Left ventricle myocardium superior (tissue), 1 donor: ENCODE measurements at regions not wholly inside any gene's neighbourhood (a gene's known extent, or its start where the extent isn't known, plus 50 kb on each side); places are given as distances from the start of the nearest gene placed in this dataset.

ENCODE experiments used
- ATAC-seq: fragments of 200-7000 bp; cut with Tn5 transposase; one replicate; pipeline ENCODE4 v1.9.1; 2020; ENCODE audit warnings: mild to moderate bottlenecking, moderate library complexity
- DNase-seq: peaks from one replicate; pipeline ENCODE4 v3.0.0-alpha.2; 2020
- intact Hi-C: fragments of 100-400 bp; cut with micrococcal nuclease; formaldehyde crosslinking; loops from one replicate; pipeline ENCODE4 v1.11.0; 2022
- donor health status: DM: no; HTN: yes; CAD: no; lungs with severe emphysema.

DNA sequence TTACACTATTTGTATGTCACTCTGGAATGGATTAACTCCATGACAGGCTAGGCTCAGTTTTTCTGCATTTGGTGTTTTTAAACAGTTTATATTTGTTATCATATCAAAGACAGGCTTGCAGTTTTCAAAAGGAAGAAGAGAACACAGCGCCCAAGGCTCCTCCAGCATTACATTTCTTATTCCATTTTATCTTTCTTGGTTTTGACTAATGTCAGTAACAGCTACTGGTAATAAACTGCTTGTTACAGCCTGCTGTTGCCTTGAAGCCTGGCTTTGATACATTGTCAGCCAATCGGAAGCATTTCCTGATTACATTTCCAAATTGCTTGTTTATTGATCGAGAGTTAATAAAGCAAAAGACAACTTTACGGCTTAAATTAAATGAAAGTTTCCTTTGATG is 166.0 kb upstream of the MDFIC start:
- ATAC-seq (no peak), DNase-seq (no peak)
- intact Hi-C loops, result no loop called here

DNA sequence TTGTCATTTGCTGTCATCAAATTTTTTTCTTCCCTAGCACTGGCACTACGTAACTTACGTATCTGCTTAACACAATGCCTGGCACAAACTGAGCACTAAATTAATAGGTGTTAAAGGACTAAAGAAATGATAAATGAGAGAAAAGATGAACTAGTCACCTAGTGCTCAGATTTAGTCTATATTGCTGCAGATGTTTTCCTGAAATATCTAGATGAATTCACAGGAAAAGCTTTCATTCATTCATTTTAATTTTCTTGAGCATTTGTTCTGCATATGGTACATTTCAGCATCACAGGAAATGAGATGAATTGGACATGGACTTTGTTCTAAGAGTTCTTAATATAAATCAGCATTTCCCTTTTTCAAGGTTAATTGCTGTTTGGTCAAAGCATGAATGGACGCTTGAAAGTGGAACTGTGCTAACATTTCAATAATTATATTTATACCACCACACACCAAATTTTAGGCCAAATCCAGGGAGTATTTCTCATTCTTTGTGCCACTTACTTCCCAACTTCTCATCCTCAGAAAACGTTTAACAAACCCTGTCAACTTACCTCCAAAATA is 163.2 kb upstream of the MDFIC start:
- intact Hi-C loops, result no loop called here
- DNase-seq (no peak), ATAC-seq (no peak)

DNA sequence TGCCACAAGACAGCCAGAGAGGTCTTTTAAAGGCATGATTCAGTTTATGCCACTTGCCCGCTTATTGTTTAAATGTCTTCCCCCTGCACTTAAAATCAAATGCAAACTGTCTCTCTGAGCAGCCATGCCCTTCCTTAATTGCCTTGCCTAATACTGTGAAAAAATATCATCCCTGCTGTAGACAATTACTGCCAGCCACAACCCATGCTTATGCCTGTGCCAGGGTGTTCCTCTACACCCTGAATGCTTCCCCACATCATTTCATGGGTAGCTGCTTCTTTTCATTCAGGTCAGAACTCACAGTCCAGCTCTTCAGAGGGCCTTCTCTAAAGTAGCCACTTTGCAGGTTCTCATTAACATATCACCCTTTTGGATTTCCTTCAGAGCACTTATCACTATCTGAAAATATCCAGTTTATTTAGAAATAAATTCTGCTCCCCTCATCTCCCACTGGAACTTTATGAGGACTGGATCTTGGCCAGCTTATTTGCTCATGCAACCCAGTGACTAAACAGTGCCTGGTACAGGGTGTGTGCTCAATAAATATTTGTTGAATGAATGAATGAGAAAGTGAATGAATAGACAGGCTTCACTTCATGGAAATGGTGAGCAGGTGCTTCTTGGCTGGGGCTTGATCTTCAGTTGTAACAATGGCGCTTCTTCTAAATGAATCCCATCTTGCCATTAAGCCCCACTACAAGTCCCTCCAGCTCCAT is 162.4 kb upstream of the MDFIC start:
- intact Hi-C loops, result no loop called here
- DNase-seq (no peak), ATAC-seq (no peak)

DNA sequence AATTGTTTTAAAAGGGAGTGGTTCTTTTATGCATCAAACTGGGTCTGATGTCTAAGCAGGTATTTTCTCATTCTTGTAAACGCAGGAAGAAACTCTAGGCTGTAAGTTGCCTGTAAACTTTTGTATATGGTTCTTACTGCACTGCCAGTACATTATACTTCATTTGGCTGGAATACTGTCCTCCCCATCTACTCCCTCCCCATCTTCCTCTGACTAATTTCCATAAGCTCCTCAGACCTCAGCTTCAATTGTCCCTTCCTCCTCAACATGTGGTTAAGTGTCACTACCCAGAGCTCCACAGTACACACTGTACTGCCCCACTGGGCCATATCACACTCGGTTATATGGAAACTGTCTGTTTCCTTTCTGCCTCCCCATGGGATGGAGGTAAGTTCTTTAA is 161.4 kb upstream of the MDFIC start:
- intact Hi-C loops, result no loop called here
- ATAC-seq (no peak), DNase-seq (no peak)

DNA sequence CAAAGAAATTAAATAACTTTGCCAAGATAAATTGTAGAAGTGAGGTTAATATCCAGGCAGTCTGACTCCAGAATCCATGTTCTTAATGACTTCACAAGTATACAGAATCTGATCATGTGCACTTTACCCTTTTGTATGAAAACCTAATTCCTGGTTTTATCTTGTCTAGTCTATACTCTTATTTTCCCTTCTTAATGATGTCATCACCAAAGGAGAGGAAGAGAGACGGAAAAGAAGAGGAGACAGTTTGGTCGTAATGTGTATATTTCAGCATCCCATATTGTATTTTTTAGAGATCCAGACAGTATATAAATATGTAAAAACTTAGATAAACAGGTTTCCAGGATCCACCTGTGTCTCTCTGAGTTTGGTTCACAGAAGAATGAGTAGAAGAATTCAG is 159.9 kb upstream of the MDFIC start:
- ATAC-seq (no peak), DNase-seq (no peak)
- intact Hi-C loops, result no loop called here

DNA sequence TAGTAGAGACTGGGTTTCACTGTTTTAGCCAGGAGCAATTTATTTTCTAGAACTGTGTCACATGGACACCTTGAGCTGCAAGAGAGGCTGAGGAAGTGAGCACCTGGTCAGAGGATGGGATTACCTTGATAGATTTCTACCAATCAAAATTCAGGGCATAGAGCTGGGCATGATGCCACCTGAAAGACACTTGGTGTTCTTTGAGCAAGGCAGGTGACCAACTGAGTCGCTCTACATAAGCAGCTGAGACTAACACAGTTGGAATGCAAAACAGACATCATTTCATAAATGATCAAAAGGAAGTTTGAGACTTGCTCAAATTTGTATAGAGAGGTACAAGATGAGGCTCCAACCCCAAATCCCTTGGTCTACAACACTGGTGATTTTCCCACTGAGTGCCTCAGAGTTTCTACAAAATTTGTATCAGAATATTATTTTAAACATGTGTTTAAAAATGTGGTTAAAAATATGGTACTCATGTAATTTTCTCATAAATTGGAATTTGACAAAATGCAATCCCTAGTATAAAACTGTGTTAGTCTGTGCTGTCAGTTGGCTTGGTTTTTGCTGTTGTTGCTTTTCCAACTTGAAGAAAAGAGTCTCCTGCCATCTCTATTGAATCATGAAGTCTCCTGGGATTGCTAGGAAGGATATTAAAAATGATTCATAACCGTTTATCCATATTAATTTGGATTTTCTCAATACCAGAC is 156.4 kb upstream of the MDFIC start:
- DNase-seq (no peak), ATAC-seq (no peak)
- intact Hi-C loops, result no loop called here

DNA sequence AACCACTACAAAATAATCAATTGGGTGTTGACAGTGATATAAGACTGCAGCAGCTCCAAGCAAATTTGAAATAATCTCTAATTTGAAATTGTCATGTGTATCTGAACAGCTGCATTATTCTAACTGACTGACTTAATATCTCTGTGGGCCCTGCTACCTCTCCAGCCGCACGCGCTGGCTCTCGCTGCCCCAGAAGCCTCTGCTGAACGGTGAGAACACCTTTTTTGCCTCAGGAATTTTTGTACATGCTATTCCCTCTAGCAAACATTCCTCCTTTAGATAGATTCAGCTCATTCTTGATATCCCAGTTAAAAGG is 155.9 kb upstream of the MDFIC start:
- no peak for DNase-seq
- intact Hi-C loops, result no loop called here
- ATAC-seq, result no peak

DNA sequence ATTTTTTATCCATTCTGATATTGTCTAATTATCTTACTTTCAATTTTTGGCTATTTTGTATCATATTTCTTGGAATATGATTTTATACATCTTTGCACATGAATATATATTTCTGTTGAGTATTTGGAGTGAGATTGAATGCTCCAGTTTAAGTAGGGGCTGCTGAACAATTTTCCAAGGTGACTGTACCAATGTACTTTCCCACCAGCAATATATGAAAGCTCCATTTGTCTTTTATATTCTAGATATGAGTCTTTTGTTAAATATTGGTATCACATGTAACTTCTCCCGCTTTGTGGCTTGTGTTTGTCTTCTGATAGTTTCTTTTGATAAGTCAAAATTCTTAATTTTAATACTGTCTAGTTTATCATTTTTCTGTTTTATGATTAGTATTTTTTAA is 144.6 kb upstream of the MDFIC start:
- DNase-seq, result no peak
- intact Hi-C loops, result no loop called here
- ATAC-seq, result no peak

DNA sequence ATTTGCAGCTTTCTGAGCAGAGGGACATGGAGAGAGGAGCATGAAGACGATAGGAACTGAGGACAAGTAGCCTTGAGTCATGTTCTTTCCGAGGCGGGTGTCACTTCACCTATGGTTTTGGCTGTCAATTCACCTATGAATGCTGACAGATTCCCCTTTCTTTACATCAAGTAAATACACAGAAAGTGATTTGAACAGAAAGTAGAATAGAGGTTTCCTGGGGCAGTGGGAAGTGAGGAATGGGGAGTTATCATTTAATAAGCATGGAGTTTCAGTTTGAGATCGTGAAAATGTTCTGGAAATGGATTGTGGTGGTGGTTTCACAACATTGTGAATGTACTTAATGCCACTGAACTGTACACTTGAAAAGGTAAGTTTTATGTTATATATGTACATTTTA is 138.4 kb upstream of the MDFIC start:
- ATAC-seq, result no peak
- intact Hi-C loops, result no loop called here
- no peak for DNase-seq

DNA sequence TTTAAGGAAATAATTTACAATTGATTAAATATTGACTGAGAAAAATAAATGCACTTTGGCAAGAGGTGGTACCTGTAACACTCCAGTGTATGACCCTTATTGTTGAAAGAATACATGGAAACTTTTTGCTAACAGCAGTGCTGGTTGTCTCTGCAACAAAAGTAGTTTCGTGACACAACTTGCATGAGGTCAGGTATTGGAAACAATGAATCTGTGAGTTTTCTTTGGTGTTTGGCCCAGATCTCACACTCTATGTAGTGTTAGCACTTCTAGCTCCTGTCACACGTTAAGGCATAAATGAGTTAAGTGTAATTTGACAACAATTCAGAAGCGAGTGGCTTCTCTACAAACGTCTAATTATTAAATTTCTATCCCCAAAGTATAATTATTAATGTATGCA is 137.7 kb upstream of the MDFIC start:
- intact Hi-C loops, result no loop called here
- no peak for ATAC-seq
- no peak for DNase-seq

DNA sequence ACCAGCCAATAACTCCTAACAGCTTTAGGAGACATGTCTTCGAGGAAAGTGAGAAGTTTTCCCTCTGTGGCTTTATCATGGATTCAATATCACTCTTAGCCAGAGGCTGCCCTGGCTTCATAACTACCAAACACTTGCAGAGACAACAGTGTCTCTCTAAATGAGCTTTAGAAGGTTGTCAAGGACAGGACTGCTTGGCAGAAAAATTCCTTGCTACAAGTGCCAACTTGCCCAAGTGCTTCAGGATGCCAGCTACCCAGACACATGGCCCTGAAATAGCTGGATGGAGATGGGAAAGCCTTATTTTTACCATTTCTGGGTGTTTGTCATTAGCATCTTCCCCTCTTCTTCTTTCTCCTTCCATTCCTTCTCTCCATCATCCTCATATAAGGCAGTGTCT is 137.1 kb upstream of the MDFIC start:
- no peak for ATAC-seq
- intact Hi-C loops, result no loop called here
- no peak for DNase-seq

DNA sequence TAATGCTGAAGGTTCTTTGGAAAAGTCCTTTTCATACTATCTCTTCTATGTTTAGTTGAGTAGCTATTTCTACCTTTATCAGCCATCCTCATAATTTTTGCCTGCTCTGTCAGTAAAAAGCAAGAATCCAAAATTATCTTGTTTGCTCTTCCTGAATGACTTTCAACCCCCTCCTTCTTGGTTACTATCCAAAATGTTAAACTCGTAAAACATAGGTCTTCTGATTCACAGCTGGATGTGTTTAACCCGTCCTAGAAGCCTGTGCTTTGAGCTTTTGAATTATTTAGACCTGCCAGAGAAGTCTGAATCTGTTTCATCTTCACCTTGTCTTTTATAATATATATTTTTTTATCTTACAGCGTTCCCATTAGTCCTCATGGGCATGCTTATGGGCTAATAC is 136.4 kb upstream of the MDFIC start:
- no peak for ATAC-seq
- no peak for DNase-seq
- intact Hi-C loops, result no loop called here

DNA sequence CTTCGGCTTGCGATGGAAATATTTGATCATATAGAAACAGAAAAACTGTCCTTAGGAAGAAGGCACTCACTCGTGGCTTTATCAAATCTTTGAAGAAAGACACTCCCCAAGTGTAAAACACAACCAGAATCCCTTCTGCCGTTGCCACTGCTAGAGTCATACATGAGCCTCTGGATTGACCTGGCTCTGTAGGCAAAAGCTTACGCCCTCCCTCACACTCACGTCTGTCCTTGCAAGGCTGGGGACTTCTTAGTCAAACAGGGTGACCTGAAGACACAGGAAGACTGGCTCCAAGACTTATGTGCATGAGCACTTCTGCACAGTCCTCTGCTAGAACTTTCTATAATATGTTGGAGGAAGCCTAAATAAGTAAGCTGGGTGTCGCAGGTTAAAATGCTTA is 135.4 kb upstream of the MDFIC start:
- DNase-seq (no peak), ATAC-seq (no peak)
- intact Hi-C loops, result no loop called here

DNA sequence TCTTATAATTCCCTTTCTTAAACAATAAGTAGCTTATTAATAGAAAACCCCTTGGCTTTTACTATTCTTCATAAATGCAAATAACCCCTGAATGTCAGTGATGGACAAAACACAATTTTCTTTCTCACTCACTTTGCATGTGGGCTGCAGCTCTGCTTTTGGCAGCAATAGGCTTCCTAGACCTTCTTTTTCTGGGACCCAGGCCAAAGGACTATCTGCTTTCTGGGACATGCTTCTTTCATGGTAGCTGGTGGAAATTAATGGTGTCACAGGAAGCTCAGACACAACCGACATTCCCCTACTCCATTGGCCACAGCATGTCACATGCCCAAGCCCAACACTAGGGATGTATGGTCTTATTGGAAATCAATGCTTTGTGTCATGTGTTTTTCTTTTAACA is 134.3 kb upstream of the MDFIC start:
- intact Hi-C loops, result no loop called here
- no peak for ATAC-seq
- no peak for DNase-seq

DNA sequence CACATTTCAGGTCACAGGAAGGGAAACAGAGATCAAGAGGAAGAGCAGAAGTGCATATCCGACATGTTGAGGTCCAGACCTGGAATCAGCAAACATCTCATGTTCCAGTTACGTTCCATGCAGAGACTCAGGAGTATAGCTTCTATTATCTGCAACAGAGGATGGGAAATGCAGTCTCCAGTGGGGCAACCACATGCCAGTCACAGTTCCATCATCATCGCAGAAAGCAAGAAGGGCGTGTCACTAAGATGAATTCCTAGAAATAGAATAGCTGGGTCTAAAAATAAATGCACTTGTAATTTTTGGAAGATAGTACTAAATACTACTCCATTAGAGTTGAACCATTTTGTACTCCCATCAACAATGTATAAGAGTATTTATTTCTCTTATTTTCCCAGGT is 133.2 kb upstream of the MDFIC start:
- DNase-seq (no peak), ATAC-seq (no peak)
- intact Hi-C loops, result no loop called here

DNA sequence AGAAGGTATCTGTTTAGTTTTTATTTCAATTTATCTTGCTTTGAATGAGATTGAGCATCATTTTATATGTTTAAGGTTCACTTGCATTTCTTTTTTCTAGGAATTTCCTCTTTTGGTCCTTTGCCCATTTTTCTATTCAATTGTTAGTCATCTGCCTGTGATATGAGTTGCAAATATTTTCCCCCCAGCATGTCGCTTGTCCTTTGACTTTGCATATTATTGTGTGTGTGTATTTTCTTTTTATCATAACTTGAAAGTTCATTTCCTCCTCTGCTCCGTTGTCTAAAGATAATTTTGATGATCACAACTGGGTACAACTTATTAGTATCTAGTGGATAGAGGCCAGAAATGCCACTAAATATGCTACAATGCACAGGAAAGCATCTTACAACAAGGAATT is 132.7 kb upstream of the MDFIC start:
- ATAC-seq (no peak), DNase-seq (no peak)
- intact Hi-C loops, result no loop called here

DNA sequence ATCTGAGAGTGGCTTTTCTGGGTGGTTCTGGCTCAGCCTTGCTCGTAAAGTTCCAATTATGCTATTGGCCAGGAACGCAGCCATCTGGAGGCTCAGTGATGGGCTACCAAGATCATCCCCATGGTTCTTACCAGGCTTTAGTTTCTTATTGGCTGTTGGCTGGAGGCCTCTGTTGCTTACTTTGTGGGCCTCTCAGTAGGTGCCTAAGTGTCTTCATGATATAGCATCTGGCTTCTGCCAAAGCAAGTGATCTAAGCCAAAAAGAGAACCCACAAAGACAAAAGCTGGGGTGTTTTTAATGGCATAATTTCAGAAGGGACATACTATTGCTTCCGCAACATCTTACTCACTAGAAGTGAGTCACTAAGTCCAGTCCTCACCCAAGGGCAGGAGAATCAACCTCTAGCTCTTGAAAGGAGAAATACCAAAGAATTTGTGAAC is 132.0 kb upstream of the MDFIC start:
- DNase-seq (no peak), ATAC-seq (no peak)
- intact Hi-C loops, result no loop called here

DNA sequence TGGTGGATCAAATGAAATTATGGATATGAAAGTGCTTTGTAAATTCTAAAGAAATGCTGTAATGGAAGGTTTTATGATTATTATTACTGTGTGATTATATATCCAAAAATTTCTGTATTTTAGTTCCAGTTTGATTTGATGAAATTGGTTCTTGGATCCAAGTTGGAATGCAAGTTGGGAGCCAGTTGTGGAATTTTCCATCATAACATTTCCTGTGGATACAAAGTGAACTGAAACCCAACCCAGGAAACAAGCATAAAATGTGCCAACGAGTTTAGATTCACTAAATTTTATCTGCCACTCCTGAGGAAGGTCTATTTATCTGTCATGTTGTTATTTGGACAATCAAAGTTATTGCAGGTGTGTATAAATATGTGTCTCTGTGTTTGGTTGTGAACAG is 131.4 kb upstream of the MDFIC start:
- DNase-seq, result no peak
- no peak for ATAC-seq
- intact Hi-C loops, result no loop called here

DNA sequence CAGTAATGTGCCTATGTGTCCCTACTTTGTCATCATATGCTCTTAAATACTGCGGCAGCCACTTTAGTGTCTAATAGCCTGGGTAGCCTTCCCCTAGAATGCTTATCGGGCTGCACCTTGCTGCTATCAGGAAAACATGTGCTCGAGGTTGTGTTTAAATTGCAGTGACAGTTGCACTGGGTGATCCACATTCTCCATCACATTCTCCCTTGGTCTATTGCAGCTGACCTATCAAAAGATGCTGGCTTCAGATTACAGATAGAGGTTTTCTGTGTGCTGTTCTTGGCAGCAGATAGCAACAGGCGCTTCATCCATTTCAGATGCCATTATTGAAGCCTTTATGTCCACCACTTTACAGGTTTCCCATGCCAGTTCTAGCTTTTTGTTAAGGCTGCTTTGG is 130.1 kb upstream of the MDFIC start:
- DNase-seq (no peak), ATAC-seq (no peak)
- intact Hi-C loops, result no loop called here

DNA sequence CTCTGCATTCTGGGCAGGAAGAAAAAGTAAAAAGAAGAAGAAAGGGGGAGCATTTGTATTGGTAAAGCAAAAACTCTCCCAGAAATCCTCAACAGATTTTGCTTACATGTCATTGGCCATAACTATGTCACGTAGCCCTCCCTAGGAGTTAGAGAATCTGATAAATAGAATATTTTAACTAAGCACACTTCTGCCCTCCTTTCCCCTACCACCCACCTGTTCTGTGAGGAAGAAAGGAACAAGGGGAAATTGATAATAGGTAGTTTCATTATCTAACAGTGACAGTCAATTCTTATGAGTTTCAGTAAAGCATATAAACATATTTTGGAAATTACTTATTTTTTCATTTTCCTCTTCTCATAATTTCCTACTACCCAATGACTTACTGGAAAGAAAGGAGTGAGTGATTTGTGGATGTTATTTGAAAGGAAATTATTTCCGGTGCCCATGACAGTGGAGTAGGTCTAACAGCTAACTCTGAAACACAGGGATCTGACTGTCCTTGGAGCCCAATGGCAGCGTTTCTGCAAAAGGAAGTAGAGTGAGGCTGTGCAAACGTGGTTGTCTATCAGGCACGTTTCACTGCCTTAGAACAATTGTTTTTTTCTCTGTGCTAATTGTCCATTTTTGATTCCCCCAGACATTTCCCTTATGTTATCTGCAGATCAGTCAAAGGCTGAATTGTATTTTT is 128.6 kb upstream of the MDFIC start:
- ATAC-seq, result no peak
- intact Hi-C loops, result no loop called here
- no peak for DNase-seq

DNA sequence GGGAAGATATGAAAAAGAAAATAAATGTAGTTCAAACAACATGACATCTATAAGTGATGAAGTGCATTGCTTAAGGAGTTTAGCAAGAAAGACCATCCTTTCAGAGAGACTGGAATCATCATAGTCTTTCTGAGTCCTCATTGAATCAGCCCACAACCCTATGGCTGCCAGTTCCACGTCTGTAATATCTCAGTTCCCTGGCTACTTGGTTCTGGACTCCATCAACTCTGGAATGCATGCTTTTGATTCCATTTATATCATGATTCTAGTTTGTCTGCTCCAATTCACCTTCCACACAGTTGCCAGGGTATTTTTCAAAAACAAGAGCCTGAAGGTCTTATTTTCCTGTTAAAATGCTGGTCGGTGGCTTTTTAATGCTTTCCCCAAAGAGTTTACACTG is 126.4 kb upstream of the MDFIC start:
- DNase-seq (no peak), ATAC-seq (no peak)
- intact Hi-C loops, result no loop called here
